Left lung (tissue), 4 donors: ENCODE measurements at regions not wholly inside any gene's neighbourhood (a gene's known extent, or its start where the extent isn't known, plus 50 kb on each side); places are given as distances from the start of the nearest gene placed in this dataset.

Experiments used
- ATAC-seq: fragments of 200-7000 bp; cut with Tn5 transposase; one replicate; pipeline ENCODE4 v1.9.1; 2020; ENCODE audit warnings: moderate library complexity
- DNase-seq, 4 donors: peaks; one replicate each; pipeline ENCODE4 v3.0.0-alpha.2; 2013 to 2020
- H3K27ac ChIP-seq, 2 donors: fragments of 200-600 bp; sonication (generic) in 1 of 2; one replicate each; pipeline versions ENCODE4 v1.5.0 to v1.8.0; 2020 to 2021
- H3K27me3 ChIP-seq, 2 donors: fragments of 200-600 bp; sonication (generic) in 1 of 2; one replicate each; pipeline versions ENCODE4 v1.5.0 to v1.8.0; 2020 to 2021
- H3K36me3 ChIP-seq, 2 donors: fragments of 200-600 bp; sonication (generic) in 1 of 2; one replicate each; pipeline versions ENCODE4 v1.5.0 to v1.8.0; 2020 to 2021
- H3K4me1 ChIP-seq, 2 donors: fragments of 200-600 bp; one replicate each; pipeline ENCODE4 v1.8.0; 2021
- H3K4me3 ChIP-seq, 2 donors: fragments of 200-600 bp; sonication (generic) in 1 of 2; one replicate each; pipeline versions ENCODE4 v1.5.0 to v1.8.0; 2020 to 2021; ENCODE audit warnings: mild to moderate bottlenecking in 1 of 2
- H3K9me3 ChIP-seq, 2 donors: fragments of 200-600 bp; sonication (generic) in 1 of 2; one replicate each; pipeline versions ENCODE4 v1.5.0 to v1.8.0; 2020 to 2021
- CTCF ChIP-seq, 2 donors: fragments of 200-600 bp; sonication (generic) in 1 of 2; IDR thresholded peaks; one replicate each; pipeline versions ENCODE4 v1.5.0 to v1.8.0; 2021; ENCODE audit warnings: antibody characterized with exemption in 2 of 2
- intact Hi-C, 2 donors: fragments of 100-400 bp; cut with DNase I; formaldehyde crosslinking; loops; one replicate each; pipeline versions ENCODE4 v1.11.2 to v1.14.2; 2022
- donor health status: DM: no; HTN: yes; CAD: no.
- donor health status: DM: no; HTN: no; CAD: no.

GRCh38 chr2:120824246-120824645 lies 88.6 kb downstream of the GLI2 start:
- TF ChIP-seq CTCF (IDR thresholded peaks at IDR 0.05): no peak
- Histone ChIP-seq H3K36me3 (no peaks in the 10 kb centered on the region), H3K9me3 (no peaks in the 10 kb centered on the region), H3K4me1 (peaks cover 0 to 9% of the 10 kb centered on the region in 2 donors), H3K27ac (no peak overlapping the region), H3K27me3 (peaks cover 0 to 20% of the 10 kb centered on the region in 2 donors), H3K4me3 (no peak overlapping the region)
- ATAC-seq (no peak), DNase-seq (no peak)
- intact Hi-C loops: no loop called here

GRCh38 chr2:120825370-120826259 lies 89.9 kb downstream of the GLI2 start:
- peaks cover 0 to 5% of the 10 kb centered on the region in 2 donors for H3K4me1 ChIP-seq
- DNase-seq (peak in 2 of 4 donors; percentile 87 to 93), ATAC-seq (peak; percentile 56)
- peaks cover 0 to 10% of the 10 kb centered on the region in 2 donors for H3K27me3 ChIP-seq
- no peak overlapping the region for H3K27ac ChIP-seq
- no peak for TF ChIP-seq CTCF (IDR thresholded peaks at IDR 0.05)
- H3K36me3 ChIP-seq: no peaks in the 10 kb centered on the region
- H3K9me3 ChIP-seq: no peaks in the 10 kb centered on the region
- no peak overlapping the region for H3K4me3 ChIP-seq
- intact Hi-C loops: no loop called here

DNA sequence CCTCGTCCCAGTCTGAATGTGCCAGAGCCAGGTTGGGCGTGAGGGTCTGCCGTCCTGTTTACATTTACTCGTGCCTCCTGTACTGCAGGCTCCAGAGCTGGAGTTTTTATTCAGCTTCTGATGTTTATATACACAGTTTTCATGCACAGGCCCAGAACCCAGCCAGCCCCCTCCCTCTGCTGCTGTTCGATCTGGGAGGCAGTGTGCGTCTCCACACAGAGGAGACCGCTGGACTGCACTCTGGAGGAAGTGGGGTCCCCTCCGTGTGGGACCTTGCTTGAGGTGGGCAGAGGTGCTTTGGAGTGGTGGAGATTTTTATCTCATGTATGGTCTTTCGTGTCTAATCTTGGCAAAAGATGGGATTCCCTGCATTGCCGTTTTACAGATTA lies 90.6 kb downstream of the GLI2 start:
- no peaks in the 10 kb centered on the region for H3K4me1 ChIP-seq
- no peak overlapping the region for H3K27ac ChIP-seq
- no peaks in the 10 kb centered on the region for H3K9me3 ChIP-seq
- H3K27me3 ChIP-seq: peaks cover 0 to 6% of the 10 kb centered on the region in 2 donors
- DNase-seq (no peak), ATAC-seq (peak; percentile 27)
- no peak overlapping the region for H3K4me3 ChIP-seq
- no peak for TF ChIP-seq CTCF (IDR thresholded peaks at IDR 0.05)
- intact Hi-C loops: no loop called here
- H3K36me3 ChIP-seq: no peaks in the 10 kb centered on the region

- Histone ChIP-seq H3K36me3 (no peaks in the 10 kb centered on the region), H3K9me3 (no peaks in the 10 kb centered on the region), H3K4me1 (no peaks in the 10 kb centered on the region), H3K27ac (no peak overlapping the region), H3K4me3 (no peak overlapping the region), H3K27me3 (peaks cover 0 to under 1% of the 10 kb centered on the region in 2 donors)
- intact Hi-C loops: no loop called here
- TF ChIP-seq CTCF (IDR thresholded peaks at IDR 0.05): no peak
- no peak for DNase-seq
- no peak for ATAC-seq
Measured at GRCh38 chr2:120826716-120827410, 91.2 kb downstream of the GLI2 start.

DNA sequence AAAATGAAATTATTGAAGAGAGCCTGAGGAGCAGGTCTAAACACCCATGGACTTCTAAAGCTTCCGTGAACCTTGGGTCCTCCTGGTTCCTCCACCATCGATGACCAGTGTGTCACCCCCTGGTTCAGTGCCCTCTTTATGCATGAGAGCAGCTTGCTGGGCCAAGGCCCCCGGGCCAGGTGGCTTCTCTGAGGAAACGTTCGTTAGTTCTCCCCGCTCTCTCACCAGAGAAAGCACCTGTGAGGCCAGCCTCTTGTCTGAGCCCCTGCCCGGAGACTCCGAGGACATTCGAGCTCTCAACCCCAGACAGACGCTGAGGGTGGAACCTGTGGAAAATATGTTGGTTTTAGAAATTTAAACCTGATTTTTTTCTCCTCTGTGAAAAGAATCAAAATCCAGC lies 92.4 kb downstream of the GLI2 start:
- TF ChIP-seq CTCF (IDR thresholded peaks at IDR 0.05): no peak
- no peaks in the 10 kb centered on the region for H3K9me3 ChIP-seq
- H3K27me3 ChIP-seq: no peaks in the 10 kb centered on the region
- DNase-seq: no peak
- no peak overlapping the region for H3K27ac ChIP-seq
- H3K4me1 ChIP-seq: no peaks in the 10 kb centered on the region
- no peaks in the 10 kb centered on the region for H3K36me3 ChIP-seq
- intact Hi-C loops: no loop called here
- H3K4me3 ChIP-seq: no peak overlapping the region
- ATAC-seq: no peak
